Left lung (tissue), 4 donors: ENCODE measurements at regions not wholly inside any gene's neighbourhood (a gene's known extent, or its start where the extent isn't known, plus 50 kb on each side); places are given as distances from the start of the nearest gene placed in this dataset.
"Not testable (repeated sequence)": the region's sequence is repeated elsewhere in the genome, so short reads cannot be mapped to it uniquely, and the experiment has no call there.

ENCODE experiments used
- ATAC-seq: fragments of 200-7000 bp; cut with Tn5 transposase; one replicate; pipeline ENCODE4 v1.9.1; 2020; ENCODE audit warnings: moderate library complexity
- DNase-seq, 4 donors: peaks; one replicate each; pipeline ENCODE4 v3.0.0-alpha.2; 2013 to 2020
- H3K27ac ChIP-seq, 2 donors: fragments of 200-600 bp; sonication (generic) in 1 of 2; one replicate each; pipeline versions ENCODE4 v1.5.0 to v1.8.0; 2020 to 2021
- H3K27me3 ChIP-seq, 2 donors: fragments of 200-600 bp; sonication (generic) in 1 of 2; one replicate each; pipeline versions ENCODE4 v1.5.0 to v1.8.0; 2020 to 2021
- H3K36me3 ChIP-seq, 2 donors: fragments of 200-600 bp; sonication (generic) in 1 of 2; one replicate each; pipeline versions ENCODE4 v1.5.0 to v1.8.0; 2020 to 2021
- H3K4me1 ChIP-seq, 2 donors: fragments of 200-600 bp; one replicate each; pipeline ENCODE4 v1.8.0; 2021
- H3K4me3 ChIP-seq, 2 donors: fragments of 200-600 bp; sonication (generic) in 1 of 2; one replicate each; pipeline versions ENCODE4 v1.5.0 to v1.8.0; 2020 to 2021; ENCODE audit warnings: mild to moderate bottlenecking in 1 of 2
- H3K9me3 ChIP-seq, 2 donors: fragments of 200-600 bp; sonication (generic) in 1 of 2; one replicate each; pipeline versions ENCODE4 v1.5.0 to v1.8.0; 2020 to 2021
- intact Hi-C, 2 donors: fragments of 100-400 bp; cut with DNase I; formaldehyde crosslinking; loops; one replicate each; pipeline versions ENCODE4 v1.11.2 to v1.14.2; 2022
- TF ChIP-seq, protein P1 (sequence below), 2 donors: fragments of 200-600 bp; sonication (generic) in 1 of 2; IDR thresholded peaks; one replicate each; pipeline versions ENCODE4 v1.5.0 to v1.8.0; 2021; ENCODE audit warnings: antibody characterized with exemption in 2 of 2
- donor health status: DM: no; HTN: yes; CAD: no.
- donor health status: DM: no; HTN: no; CAD: no.

DNA sequence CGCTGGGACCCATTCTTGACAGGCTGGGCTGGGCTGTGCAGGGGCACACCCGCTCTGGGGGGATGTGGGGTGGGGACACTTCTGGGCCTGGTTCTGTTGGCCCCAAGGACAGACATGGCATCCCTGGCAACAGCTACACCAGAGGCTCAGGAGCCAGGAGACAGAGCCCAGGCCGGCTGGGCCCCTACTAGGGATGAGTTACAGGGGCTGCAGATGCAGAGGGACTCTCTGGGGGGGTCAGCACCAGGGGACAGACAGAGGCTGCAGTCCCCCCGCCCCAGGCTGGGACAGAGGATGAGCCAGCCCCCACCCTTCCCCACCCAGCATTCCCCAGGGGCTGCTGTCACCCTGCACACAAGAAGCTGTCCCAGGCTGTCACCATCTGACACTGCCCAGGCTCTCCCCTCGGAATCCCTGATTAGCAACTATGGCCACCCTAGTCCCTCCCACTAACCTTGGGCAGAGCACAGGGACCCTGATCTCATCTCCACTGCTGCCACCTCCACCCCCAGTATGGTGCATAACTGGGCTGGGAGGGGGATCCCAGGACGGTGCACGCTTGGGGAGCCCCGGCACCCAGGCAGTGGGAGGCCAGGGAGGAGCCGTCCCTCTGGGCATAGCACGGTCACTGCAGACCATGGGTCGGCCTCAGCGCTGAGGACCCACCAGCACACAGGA, 67.5 kb upstream of the TUBA3E start:
- peaks cover 0 to 14% of the 10 kb centered on the region in 2 donors for H3K27me3 ChIP-seq
- H3K27ac ChIP-seq, H3K36me3 ChIP-seq, H3K4me1 ChIP-seq, intact Hi-C loops, H3K9me3 ChIP-seq, ATAC-seq, H3K4me3 ChIP-seq: not testable (repeated sequence)
- DNase-seq = peak in 1 of 4 donors; percentile 51

DNA sequence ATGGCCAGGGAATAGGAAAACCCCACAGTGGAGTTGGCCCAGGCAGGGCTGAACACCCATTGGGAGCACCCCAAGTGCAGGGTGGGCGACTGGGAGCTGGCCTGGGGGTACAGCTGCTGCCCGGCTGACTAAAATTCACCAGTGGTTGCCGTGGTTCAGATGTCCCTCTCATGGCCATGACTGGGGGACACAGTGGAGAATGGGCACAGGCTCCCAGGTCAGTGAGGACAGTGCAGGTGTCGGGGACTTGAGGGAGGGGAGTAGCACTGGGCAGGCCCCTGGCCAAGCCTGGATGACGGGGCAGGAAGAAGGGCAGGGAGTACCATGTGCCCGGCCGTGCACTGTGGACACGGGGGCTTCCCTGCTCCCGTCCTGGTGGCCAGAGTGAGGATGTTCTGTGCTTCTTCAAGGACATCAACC, 66.7 kb upstream of the TUBA3E start:
- DNase-seq = peak in 1 of 4 donors; percentile 43
- H3K4me1 ChIP-seq, H3K36me3 ChIP-seq, ATAC-seq, H3K9me3 ChIP-seq, H3K4me3 ChIP-seq, intact Hi-C loops, H3K27ac ChIP-seq: not testable (repeated sequence)
- peaks cover 0 to 22% of the 10 kb centered on the region in 2 donors for H3K27me3 ChIP-seq

DNA sequence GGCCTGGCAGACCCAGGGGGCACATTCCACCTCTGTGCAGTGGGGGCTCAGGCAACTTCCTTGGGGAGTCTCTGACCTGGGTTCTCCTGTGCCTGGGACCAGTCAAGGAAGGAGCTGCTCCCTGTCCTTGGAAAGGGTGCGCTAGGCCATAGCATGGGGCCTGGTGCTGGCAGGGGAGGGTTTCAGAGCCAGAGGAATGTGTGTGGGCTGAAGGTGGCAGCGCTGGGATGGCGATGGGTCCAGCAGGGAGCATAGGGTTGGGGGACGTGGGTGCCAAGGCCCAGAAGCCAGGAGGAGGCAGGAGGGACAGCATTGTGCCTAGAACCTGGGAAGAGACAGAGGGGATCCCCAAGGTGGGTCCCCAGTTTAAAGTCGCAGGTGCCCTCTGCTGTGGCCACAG, 66.3 kb upstream of the TUBA3E start:
- H3K27ac ChIP-seq = no peak overlapping the region
- H3K36me3 ChIP-seq = no peaks in the 10 kb centered on the region
- H3K4me3 ChIP-seq = no peak overlapping the region
- intact Hi-C loops = no loop called here
- H3K9me3 ChIP-seq = no peaks in the 10 kb centered on the region
- ATAC-seq (no peak), DNase-seq (no peak)
- H3K27me3 ChIP-seq = peaks cover 0 to 26% of the 10 kb centered on the region in 2 donors
- TF ChIP-seq, protein P1, sequence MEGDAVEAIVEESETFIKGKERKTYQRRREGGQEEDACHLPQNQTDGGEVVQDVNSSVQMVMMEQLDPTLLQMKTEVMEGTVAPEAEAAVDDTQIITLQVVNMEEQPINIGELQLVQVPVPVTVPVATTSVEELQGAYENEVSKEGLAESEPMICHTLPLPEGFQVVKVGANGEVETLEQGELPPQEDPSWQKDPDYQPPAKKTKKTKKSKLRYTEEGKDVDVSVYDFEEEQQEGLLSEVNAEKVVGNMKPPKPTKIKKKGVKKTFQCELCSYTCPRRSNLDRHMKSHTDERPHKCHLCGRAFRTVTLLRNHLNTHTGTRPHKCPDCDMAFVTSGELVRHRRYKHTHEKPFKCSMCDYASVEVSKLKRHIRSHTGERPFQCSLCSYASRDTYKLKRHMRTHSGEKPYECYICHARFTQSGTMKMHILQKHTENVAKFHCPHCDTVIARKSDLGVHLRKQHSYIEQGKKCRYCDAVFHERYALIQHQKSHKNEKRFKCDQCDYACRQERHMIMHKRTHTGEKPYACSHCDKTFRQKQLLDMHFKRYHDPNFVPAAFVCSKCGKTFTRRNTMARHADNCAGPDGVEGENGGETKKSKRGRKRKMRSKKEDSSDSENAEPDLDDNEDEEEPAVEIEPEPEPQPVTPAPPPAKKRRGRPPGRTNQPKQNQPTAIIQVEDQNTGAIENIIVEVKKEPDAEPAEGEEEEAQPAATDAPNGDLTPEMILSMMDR (IDR thresholded peaks at IDR 0.05) = no peak
- H3K4me1 ChIP-seq = no peaks in the 10 kb centered on the region

DNA sequence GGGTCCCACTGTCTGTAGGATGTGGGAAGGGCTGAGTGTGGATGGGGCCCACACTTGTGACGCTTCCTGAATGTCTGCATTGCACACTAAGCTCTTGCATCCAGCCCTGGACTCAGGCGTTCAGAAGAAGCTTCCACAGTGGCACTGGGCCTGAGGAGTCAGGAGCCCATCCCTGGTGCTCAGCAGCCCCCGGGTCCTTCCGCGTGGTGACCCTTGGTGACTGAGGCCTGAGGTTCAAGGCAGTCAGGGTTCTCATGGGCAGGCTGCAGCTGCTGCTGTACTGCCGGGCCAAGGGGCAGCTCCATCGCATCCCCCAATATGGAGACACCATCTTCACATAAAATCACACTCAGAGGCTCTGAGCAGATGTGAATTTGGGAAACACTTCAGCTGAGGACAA, 65.8 kb upstream of the TUBA3E start:
- H3K27ac ChIP-seq = no peak overlapping the region
- no peaks in the 10 kb centered on the region for H3K36me3 ChIP-seq
- no peaks in the 10 kb centered on the region for H3K9me3 ChIP-seq
- intact Hi-C loops = no loop called here
- TF ChIP-seq, protein P1 (IDR thresholded peaks at IDR 0.05) = no peak
- no peaks in the 10 kb centered on the region for H3K4me1 ChIP-seq
- peak in 1 of 4 donors; percentile 39 for DNase-seq
- no peak overlapping the region for H3K4me3 ChIP-seq
- peaks cover 0 to 30% of the 10 kb centered on the region in 2 donors for H3K27me3 ChIP-seq
- no peak for ATAC-seq

DNA sequence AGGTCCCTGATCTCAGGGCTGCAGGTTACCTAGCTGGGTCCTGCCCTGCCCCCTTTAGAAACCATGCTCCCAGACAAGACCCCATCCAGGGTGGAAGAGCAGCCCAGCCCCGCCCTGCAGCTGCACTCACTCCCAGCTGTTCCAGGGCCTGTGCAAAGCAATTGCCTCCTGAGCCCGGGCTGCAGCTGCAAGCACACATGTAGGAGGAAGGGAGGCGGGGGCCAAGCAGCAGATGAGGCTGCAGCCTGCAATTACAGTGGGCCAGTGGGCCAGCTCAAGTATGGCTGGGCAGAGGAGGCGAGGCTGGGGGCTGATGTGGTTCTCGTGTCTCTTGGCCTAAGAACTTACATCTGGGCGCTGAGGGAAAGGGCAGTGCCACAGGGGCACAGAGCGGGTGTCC, 65.4 kb upstream of the TUBA3E start:
- Histone ChIP-seq H3K36me3 (no peaks in the 10 kb centered on the region), H3K27ac (no peak overlapping the region), H3K9me3 (no peaks in the 10 kb centered on the region), H3K27me3 (peaks cover 0 to 35% of the 10 kb centered on the region in 2 donors), H3K4me3 (no peak overlapping the region), H3K4me1 (no peaks in the 10 kb centered on the region)
- DNase-seq = peak in 1 of 4 donors; percentile 72
- TF ChIP-seq, protein P1 (IDR thresholded peaks at IDR 0.05) = no peak
- ATAC-seq = no peak
- intact Hi-C loops = no loop called here

DNA sequence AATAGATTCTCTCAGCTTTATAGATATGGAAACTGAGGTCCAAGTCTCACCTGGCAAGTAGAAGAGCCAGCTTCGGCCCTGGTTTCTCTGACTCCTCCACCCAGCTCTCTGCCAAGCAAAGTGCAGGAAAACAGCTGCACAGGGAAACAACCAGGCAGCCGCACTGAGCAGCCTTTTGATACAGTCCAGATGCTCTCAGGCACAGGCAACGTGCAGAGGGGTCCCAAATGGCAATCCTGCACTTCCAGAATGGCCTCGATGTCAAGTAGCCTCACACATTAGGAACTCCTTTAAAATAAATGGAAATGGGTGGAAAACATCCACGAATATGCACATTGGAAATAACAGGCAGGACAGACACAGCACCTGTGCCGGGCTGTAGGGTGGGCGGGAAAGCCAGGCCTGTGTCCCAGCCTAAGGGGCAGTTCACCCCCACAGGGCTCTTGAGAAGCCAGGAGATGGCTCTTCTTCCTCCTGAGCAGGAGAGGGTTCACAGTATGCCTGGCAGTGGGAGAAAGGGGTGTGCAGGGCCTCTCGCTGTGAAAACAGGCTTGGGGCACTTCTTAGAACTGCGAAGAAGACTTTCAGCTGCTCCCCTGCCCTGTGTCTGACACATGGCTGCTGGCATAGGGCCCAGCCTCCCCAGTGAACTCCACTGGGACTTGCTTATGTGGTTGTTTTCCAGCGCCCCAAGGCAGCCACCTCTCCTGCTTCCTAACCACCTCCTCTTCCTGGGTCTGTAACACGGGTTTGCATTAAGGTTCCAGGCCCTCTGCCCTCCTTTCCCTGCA, 63.9 kb upstream of the TUBA3E start:
- Histone ChIP-seq H3K27me3 (peaks cover 0 to 44% of the 10 kb centered on the region in 2 donors), H3K9me3 (no peaks in the 10 kb centered on the region), H3K27ac (no peak overlapping the region), H3K36me3 (no peaks in the 10 kb centered on the region), H3K4me1 (no peaks in the 10 kb centered on the region), H3K4me3 (no peak overlapping the region)
- intact Hi-C loops = no loop called here
- TF ChIP-seq, protein P1 (IDR thresholded peaks at IDR 0.05) = no peak
- DNase-seq = peak in 2 of 4 donors; percentile 42 to 54
- ATAC-seq = no peak
